ENCODE measurements at regions not wholly inside any gene's neighbourhood (a gene's known extent, or its start where the extent isn't known, plus 50 kb on each side); places are given as distances from the start of the nearest gene placed in this dataset.

DNA sequence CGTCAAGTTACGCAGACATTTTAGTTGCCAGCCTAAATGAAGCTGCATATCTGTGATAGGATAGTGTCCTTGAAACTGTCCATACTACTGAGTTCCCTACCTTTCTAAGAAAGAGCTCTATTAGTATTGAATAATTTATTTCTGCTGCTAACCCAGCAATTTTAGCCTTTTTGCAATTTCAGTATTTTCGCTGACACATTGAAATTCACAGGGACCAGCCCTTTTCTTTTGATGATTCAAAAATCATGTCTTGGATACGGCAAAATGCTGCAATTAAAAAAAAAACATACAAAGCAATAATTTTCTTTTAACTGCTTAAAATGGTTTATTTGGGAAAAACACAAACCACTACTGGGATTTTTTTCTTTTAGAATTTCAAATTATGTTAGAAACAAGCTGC is 563.3 kb downstream of the TBC1D32 start:
- no peaks in the 10 kb centered on the region for H3K36me3 ChIP-seq (replicated peaks in 1 of 2; ENCODE audit: control insufficient read depth in 1 of 2, insufficient read depth in 2 of 2, low read length in 1 of 2)
- H4K20me1 ChIP-seq (ENCODE audit: insufficient read depth): no peaks in the 10 kb centered on the region
- H3K9me2 ChIP-seq: no peaks in the 10 kb centered on the region
- 58% methylated on average over 4 of the region's 4 CpGs for WGBS (ENCODE audit: low lambda C conversion rate)
- ChIA-PET CTCF (no interaction called here), POLR2A (no interaction called here)
- no peaks in the 10 kb centered on the region for H3K4me1 ChIP-seq (ENCODE audit: control insufficient read depth in 1 of 2, insufficient read depth in 2 of 2, low read depth in 1 of 2, low read length in 1 of 2)
- no peak overlapping the region for H3K4me2 ChIP-seq
- H3F3A ChIP-seq (replicated peaks; ENCODE audit: insufficient read depth): no peaks in the 10 kb centered on the region
- no peaks in the 10 kb centered on the region for H3K9me3 ChIP-seq
- no peaks in the 10 kb centered on the region for H3K79me2 ChIP-seq (ENCODE audit: insufficient read depth)
- no peaks in the 10 kb centered on the region for H3K27me3 ChIP-seq (ENCODE audit: insufficient read depth)
- DNase-seq: no peak
- no peak overlapping the region for H3K4me3 ChIP-seq (ENCODE audit: low read depth in 2 of 2, low read length in 1 of 2)
- no peak overlapping the region for H3K27ac ChIP-seq (ENCODE audit: low read depth in 2 of 2, low read length in 1 of 2)
- H3K9ac ChIP-seq: no peak overlapping the region
- TF ChIP-seq RXRA (IDR thresholded peaks at IDR 0.05; ENCODE audit: borderline replicate concordance, low read depth) (no peak), POLR2AphosphoS5 (IDR thresholded peaks at IDR 0.05; ENCODE audit: low read depth, low read length) (no peak), JUND (IDR thresholded peaks at IDR 0.05) (no peak), FOXM1 (IDR thresholded peaks at IDR 0.05; ENCODE audit: low read depth) (no peak), EP300 (IDR thresholded peaks at IDR 0.05; ENCODE audit: borderline replicate concordance in 1 of 2, low read depth in 1 of 2, low read length in 1 of 2) (no peak), ELF1 (IDR thresholded peaks at IDR 0.05) (no peak), GABPA (IDR thresholded peaks at IDR 0.05; ENCODE audit: low read depth) (no peak), YY1 (IDR thresholded peaks at IDR 0.05; ENCODE audit: low read depth) (no peak), EZH2phosphoT487 (IDR thresholded peaks at IDR 0.05; ENCODE audit: borderline replicate concordance, low read depth) (no peak), MXI1 (IDR thresholded peaks at IDR 0.05; ENCODE audit: low read depth, low read length) (no peak), RAD21 (IDR thresholded peaks at IDR 0.05; ENCODE audit: low read length) (no peak), GATA2 (CRISPR knock-in tag; IDR thresholded peaks at IDR 0.05) (no peak), SMC3 (IDR thresholded peaks at IDR 0.05; ENCODE audit: low read depth, low read length) (no peak), RCOR1 (IDR thresholded peaks at IDR 0.05; ENCODE audit: low read length) (no peak)
- TF ChIP-seq, protein P1, sequence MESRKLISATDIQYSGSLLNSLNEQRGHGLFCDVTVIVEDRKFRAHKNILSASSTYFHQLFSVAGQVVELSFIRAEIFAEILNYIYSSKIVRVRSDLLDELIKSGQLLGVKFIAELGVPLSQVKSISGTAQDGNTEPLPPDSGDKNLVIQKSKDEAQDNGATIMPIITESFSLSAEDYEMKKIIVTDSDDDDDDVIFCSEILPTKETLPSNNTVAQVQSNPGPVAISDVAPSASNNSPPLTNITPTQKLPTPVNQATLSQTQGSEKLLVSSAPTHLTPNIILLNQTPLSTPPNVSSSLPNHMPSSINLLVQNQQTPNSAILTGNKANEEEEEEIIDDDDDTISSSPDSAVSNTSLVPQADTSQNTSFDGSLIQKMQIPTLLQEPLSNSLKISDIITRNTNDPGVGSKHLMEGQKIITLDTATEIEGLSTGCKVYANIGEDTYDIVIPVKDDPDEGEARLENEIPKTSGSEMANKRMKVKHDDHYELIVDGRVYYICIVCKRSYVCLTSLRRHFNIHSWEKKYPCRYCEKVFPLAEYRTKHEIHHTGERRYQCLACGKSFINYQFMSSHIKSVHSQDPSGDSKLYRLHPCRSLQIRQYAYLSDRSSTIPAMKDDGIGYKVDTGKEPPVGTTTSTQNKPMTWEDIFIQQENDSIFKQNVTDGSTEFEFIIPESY (IDR thresholded peaks at IDR 0.05; ENCODE audit: borderline replicate concordance, low read depth): no peak
- TF ChIP-seq, protein P2, sequence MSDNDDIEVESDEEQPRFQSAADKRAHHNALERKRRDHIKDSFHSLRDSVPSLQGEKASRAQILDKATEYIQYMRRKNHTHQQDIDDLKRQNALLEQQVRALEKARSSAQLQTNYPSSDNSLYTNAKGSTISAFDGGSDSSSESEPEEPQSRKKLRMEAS (IDR thresholded peaks at IDR 0.05; ENCODE audit: low read depth): no peak
- TF ChIP-seq, protein P3, sequence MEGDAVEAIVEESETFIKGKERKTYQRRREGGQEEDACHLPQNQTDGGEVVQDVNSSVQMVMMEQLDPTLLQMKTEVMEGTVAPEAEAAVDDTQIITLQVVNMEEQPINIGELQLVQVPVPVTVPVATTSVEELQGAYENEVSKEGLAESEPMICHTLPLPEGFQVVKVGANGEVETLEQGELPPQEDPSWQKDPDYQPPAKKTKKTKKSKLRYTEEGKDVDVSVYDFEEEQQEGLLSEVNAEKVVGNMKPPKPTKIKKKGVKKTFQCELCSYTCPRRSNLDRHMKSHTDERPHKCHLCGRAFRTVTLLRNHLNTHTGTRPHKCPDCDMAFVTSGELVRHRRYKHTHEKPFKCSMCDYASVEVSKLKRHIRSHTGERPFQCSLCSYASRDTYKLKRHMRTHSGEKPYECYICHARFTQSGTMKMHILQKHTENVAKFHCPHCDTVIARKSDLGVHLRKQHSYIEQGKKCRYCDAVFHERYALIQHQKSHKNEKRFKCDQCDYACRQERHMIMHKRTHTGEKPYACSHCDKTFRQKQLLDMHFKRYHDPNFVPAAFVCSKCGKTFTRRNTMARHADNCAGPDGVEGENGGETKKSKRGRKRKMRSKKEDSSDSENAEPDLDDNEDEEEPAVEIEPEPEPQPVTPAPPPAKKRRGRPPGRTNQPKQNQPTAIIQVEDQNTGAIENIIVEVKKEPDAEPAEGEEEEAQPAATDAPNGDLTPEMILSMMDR (IDR thresholded peaks at IDR 0.05): no peak
- TF ChIP-seq, protein P4, sequence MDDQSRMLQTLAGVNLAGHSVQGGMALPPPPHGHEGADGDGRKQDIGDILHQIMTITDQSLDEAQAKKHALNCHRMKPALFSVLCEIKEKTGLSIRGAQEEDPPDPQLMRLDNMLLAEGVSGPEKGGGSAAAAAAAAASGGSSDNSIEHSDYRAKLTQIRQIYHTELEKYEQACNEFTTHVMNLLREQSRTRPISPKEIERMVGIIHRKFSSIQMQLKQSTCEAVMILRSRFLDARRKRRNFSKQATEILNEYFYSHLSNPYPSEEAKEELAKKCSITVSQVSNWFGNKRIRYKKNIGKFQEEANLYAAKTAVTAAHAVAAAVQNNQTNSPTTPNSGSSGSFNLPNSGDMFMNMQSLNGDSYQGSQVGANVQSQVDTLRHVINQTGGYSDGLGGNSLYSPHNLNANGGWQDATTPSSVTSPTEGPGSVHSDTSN (IDR thresholded peaks at IDR 0.05): no peak
- no peak overlapping the region for H2AFZ ChIP-seq (ENCODE audit: low read depth)
